NCI-H748 (cell line): ENCODE measurements at regions not wholly inside any gene's neighbourhood (a gene's known extent, or its start where the extent isn't known, plus 50 kb on each side); places are given as distances from the start of the nearest gene placed in this dataset.
A peak's percentile ranks its signal among the peaks of the same experiment; 100 is the strongest.
"Not testable (repeated sequence)": the region's sequence is repeated elsewhere in the genome, so short reads cannot be mapped to it uniquely, and the experiment has no call there.

Experiments used
- DNase-seq: peaks from one replicate; lab custom pipeline; 2025; ENCODE audit not compliant: unreplicated experiment; lab: John Stamatoyannopoulos, UW

DNA sequence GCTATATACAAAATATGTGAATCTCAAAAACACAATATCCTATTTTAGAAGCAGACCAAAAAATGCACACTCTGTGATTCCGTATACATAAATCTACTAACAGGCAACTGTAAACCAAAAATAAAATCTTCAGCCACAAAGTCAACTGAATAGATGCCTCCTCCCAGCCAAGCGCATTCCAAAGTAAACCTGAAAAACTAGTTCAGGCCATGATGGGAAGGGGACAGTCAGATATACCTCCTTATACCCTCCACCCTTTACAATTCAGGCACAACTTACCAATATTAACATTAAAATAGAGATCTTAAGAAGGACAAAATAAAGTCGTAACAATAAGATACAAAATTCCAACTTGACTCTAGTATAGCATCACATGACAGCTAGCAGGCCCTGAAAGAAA lies 1604.5 kb upstream of the NUDT12 start:
- DNase-seq: peak; percentile 23

DNA sequence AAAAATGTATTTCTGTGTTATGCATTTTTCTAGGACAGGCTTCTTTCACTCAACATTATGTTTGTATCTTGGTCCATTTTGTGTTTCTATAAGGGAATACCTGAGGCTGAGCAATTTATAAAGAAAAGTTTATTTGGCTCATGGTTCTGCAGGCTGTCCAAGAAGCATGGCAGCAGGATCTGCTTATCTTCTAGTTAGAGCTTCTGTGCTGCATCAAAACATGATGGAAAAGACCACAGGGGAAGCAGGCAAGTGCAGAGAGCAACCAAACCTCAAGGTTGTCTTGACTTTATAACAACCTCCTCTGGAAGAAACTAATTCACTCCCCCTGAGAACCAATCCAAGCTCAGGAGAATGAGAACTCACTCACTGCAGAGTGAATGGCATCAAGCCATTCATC lies 1601.0 kb upstream of the NUDT12 start:
- no peak for DNase-seq

DNA sequence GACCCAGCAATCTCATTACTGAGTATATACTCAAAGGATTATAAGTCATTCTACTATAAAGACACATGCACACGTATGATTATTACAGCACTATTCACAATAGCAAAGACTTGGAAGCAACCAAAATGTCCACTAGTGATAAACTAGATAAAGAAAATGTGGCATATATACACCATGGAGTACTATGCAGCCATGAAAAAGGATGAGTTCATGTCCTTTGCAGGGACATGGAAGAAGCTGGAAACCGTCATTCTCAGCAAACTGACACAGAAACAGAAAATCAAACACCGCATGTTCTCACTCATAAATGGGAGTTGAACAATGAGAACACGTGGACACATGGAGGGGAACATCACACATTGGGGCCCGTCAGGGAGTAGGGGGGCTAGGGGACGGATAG lies 1600.0 kb upstream of the NUDT12 start:
- not testable (repeated sequence) for DNase-seq

DNA sequence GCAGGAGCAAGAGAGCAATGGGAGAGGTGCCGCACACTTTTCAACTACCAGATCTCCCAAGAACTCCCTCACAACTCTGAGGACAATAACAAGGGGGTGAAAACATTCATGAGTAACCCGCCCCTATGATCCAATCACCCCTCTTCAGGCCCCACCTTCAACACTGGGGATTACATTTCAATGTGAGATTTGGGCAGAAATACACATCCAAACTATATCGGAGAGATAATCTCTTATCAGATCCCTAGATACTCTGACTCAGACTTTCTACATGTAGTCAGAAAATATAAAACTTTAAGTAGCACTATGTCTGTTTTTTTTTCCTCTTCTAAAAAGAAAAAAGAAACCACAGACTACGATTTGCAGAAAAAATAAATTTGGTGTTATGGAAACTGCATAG lies 1595.9 kb upstream of the NUDT12 start:
- no peak for DNase-seq

GRCh38 chr5:105150323-105150722 lies 1587.7 kb upstream of the NUDT12 start:
- no peak for DNase-seq

DNA sequence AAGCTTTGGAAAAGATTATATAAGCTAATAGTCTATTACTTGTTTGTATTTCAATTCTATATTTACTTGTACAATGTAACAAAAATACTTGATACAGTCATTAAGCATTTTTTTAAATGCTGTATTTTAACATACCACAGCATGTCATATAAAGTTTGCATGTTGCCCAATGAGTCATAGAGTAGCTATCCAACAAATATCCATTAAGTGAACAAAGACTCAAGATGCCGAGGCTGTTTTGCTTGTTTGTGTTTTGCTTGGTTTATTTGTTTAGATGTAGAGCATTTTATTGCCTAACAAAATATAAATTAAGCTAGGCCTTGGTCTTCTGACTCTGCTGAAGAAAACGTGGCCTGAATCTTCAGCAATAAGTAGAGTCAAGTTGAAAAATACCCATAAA lies 1584.3 kb upstream of the NUDT12 start:
- no peak for DNase-seq

DNA sequence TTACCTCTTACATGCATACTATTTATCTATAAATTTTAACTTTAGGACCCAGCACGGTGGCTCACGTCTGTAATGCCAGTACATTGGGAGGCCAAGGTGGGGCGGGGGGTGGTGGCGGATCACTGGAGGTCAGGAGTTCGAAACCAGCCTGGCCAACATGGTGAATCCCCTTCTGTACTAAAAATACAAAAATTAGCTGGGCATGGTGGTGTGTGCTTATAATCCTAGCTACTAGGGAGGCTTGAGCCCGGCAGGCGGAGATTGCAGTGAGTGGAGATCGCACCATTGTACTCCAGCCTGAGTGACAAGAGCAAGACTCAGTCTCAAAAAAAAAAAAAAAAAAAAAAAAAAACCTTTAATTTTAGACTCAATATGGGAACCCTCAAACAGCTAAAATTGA lies 1582.6 kb upstream of the NUDT12 start:
- no peak for DNase-seq

- DNase-seq: no peak
Measured at GRCh38 chr5:105134328-105134727, 1571.7 kb upstream of the NUDT12 start.

GRCh38 chr5:105133087-105133486 lies 1570.5 kb upstream of the NUDT12 start:
- DNase-seq: no peak

DNA sequence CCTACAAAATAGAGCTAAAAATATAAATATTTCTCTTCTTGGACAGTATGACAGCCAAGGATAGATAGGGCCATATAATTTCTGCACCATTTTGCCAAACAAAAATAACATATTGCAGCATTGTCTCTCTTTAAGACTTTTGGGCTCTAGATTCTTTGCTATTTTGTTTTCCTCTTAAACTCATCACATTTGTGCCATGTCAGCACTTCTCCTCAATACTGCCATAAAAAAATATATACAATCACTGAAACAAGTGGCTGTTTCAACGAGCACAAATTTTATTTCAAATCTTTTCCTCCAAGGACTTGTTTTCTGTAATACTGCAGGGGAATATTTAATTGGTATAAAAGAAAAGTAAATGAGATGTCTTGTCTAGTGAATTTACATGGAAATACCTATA lies 1570.0 kb upstream of the NUDT12 start:
- no peak for DNase-seq

GRCh38 chr5:105131045-105131444 lies 1568.5 kb upstream of the NUDT12 start:
- DNase-seq: peak; percentile 59

DNA sequence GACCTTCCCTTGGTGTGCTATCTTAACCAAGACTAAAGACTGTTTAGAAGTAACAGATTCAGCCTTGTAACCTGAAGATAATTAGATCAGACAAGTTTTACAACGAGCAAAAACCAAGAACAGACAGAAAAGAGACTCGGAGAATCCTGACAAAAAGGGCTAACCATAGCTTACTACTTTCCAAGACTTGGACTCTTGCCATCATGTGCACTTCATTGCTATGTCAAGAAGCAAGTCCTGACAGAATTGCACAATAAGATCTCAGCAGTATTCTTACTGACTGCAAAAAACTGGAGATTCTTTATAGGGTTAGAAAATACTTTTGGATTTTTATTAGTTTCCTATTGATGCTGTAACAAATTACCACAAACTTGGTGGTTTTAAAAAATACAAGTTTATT lies 1539.0 kb upstream of the NUDT12 start:
- no peak for DNase-seq

DNA sequence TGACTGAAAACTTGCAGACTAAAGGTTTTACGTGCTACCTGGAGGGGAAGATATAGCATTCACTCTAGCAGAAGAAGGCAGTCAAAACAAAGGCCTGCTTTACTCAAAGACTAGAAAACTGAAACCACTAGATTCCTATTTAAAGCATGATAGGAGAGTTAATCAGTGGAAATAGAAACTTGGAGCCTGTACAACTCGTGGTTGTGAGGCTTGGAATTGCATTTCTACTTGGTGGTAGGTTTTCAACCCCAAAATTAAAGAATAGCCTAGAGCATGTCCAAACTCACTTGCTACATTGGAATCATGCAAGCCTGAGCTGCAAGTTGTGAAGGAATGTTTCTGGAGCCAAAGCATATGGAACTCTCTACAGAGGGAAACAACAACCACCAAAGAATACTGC lies 1526.4 kb upstream of the NUDT12 start:
- no peak for DNase-seq

GRCh38 chr5:105088102-105088501 lies 1525.5 kb upstream of the NUDT12 start:
- no peak for DNase-seq

DNA sequence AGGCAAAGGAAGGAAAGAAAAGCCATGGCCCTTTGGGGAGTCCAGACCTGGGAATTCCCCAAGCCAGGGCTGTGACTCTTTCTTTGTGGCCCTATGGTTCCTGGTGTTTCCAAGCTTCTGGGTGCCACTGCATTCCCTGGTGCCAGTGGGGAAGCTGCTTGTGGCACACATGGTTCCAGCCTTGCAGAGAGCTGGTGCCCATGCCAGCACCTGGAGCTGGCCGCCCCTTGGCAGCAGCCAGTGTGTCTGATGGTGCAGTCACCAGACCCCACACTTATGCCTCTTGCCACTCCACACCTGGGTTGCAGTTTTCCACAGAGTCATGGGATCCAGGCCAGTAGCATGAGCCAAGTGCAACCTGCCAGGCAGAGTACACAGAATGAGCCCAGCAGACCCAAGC lies 1495.3 kb upstream of the NUDT12 start:
- DNase-seq: no peak

GRCh38 chr5:105057001-105057436 lies 1494.4 kb upstream of the NUDT12 start:
- no peak for DNase-seq

DNA sequence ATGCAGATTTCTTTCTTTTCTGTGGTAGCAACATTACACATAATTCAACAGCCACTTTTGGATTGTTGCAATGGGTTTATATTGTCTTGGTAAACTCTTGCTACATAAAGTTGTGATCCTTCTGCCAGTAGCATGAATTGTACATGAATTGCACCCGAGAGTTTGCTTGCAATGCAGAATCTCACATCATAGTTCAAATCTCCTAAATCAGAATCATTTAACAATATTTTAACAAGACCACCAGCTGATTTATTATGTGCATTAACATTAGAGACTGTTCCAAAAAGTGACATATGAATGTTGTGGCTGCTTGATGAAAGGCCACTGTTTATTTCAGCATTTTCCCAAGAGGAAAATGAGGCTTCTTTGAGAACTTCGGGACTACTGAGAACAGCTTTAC lies 1491.8 kb upstream of the NUDT12 start:
- no peak for DNase-seq

- no peak for DNase-seq
Measured at GRCh38 chr5:105042623-105043022, 1480.0 kb upstream of the NUDT12 start.

DNA sequence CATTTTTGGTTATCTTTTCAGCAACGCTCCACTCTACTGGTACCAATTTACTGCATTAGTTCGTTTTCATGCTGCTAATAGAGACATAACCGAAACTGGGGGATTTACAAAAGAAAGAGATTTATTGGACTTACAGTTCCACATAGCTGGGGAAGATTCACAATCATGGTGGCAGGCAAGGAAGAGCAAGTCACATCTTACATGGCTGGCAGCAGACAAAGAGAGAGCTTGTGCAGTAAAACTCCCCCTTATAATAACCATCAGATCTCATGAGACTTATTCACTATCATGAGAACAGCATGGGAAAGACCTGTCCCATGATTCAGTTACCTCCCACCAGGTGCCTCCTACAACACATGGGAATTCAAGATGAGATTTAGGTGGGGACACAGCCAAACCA lies 1474.2 kb upstream of the NUDT12 start:
- not testable (repeated sequence) for DNase-seq

GRCh38 chr5:105034401-105034763 lies 1471.8 kb upstream of the NUDT12 start:
- no peak for DNase-seq

DNA sequence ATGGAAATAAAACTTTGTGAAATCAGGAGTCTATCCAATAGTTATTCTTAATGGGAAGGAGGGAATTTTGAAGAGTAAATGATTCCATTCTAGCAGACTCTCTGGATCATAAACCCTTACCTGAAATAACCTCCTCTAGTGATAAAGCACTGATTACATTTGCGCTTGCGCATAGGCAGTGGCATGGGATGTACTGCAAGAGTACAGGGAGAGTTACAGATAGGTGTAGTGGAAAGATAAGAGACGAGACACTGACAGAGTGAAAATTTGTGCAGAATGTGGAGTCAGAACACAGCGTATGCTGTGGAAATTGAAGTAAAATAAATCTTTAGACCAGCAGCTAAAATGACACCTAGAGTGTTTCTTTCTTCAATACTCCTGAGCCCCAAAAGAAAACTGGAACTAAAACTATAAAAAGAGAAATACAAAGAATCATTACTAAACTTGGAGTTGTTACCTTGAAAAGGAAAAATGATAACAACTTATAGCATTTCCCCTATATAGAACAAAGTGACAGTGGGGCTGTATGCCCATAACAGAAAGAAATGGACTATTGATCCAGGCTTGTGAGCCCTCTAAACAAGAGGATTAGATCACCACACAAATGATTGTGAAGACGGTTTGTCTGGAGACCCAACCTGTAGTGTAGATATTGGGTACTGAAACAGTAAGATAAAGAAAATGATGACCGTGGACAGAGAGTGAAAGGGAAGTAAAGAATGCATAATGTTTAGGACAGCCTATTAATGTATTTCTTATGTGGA lies 1471.2 kb upstream of the NUDT12 start:
- DNase-seq: no peak

GRCh38 chr5:105032917-105033316 lies 1470.3 kb upstream of the NUDT12 start:
- DNase-seq: no peak

GRCh38 chr5:105030153-105030552 lies 1467.6 kb upstream of the NUDT12 start:
- no peak for DNase-seq
